ENCODE measurements at regions not wholly inside any gene's neighbourhood (a gene's known extent, or its start where the extent isn't known, plus 50 kb on each side); places are given as distances from the start of the nearest gene placed in this dataset.

GRCh38 chr7:28299556-28299955 lies 112.8 kb upstream of the CREB5 start:
- Histone ChIP-seq H3K36me3 (no peaks in the 10 kb centered on the region), H3K4me3 (no peak overlapping the region), H3K9me3 (replicated peaks in 1 of 11) (no peaks in the 10 kb centered on the region), H3K4me2 (no peak overlapping the region), H4K20me1 (no peaks in the 10 kb centered on the region), H3K9ac (no peak overlapping the region), H3K27me3 (no peaks in the 10 kb centered on the region), H3K27ac (no peak overlapping the region), H3K4me1 (peaks cover 0 to 11% (median 2%) of the 10 kb centered on the region in 10 experiments; a peak in 4 of 20 replicates)
- no peak for TF ChIP-seq Cebpa-rat (IDR thresholded peaks at IDR 0.05)

DNA sequence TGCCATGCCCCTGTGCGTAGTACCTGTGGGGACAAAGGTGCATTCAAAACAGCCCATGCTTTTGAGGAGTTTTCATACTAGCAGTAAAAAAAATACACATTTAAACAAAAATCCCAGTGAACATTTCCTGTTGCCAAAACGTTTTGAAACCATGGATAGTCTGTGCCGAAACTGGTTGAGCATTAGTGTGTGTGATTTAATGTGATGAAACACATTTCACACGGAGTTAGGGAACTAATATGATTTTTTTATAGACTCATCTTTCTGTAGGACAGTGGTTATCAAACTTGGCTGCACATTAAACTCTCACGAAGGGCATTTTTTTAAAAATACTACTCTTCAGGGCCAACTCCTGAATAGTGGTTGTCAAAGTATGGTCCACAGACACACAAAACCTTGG lies 111.8 kb upstream of the CREB5 start:
- peaks cover 0 to 11% (median 2%) of the 10 kb centered on the region in 10 experiments; a peak in 4 of 20 replicates for H3K4me1 ChIP-seq
- H3K27ac ChIP-seq, result no peak overlapping the region
- no peaks in the 10 kb centered on the region for H3K27me3 ChIP-seq
- H3K9ac ChIP-seq, result no peak overlapping the region
- H3K4me3 ChIP-seq, result no peak overlapping the region
- TF ChIP-seq Cebpa-rat (IDR thresholded peaks at IDR 0.05), result no peak
- no peaks in the 10 kb centered on the region for H3K9me3 ChIP-seq (replicated peaks in 1 of 11)
- H3K36me3 ChIP-seq, result no peaks in the 10 kb centered on the region
- no peak overlapping the region for H3K4me2 ChIP-seq
- no peaks in the 10 kb centered on the region for H4K20me1 ChIP-seq

DNA sequence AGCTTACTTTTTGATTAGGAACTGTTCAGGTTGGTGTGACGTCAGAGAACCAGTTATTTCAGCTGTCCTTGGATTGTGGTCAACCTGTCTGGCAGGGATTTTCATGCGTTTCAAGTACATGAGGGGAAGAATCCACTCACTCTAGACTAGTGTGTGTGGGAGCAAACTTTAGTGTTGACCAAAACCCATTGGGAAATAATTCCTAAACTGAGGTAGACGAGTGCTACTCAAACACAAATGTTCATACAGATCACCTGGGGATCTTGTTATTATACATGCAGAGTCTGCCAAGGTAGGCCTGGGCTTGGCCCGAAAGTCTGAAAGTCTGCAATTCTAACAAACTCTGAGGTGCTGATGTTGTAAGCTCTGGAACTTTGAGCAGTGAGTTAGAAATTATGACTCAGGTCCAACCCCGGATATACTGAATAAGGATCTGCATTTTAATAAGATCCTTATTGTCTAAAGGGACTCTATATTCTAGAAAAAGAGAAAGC lies 111.1 kb upstream of the CREB5 start:
- Histone ChIP-seq H3K9ac (no peak overlapping the region), H4K20me1 (no peaks in the 10 kb centered on the region), H3K36me3 (no peaks in the 10 kb centered on the region), H3K9me3 (replicated peaks in 1 of 11) (no peaks in the 10 kb centered on the region), H3K4me2 (no peak overlapping the region), H3K27me3 (no peaks in the 10 kb centered on the region), H3K4me3 (no peak overlapping the region), H3K27ac (no peak overlapping the region), H3K4me1 (peaks cover 0 to 11% (median 2%) of the 10 kb centered on the region in 10 experiments; a peak in 4 of 20 replicates)
- no peak for TF ChIP-seq Cebpa-rat (IDR thresholded peaks at IDR 0.05)

GRCh38 chr7:28304290-28304689 lies 108.0 kb upstream of the CREB5 start:
- Histone ChIP-seq H3K9me3 (replicated peaks in 1 of 11) (no peaks in the 10 kb centered on the region), H3K9ac (no peak overlapping the region), H3K36me3 (no peaks in the 10 kb centered on the region), H3K27me3 (no peaks in the 10 kb centered on the region), H3K27ac (no peak overlapping the region), H4K20me1 (no peaks in the 10 kb centered on the region), H3K4me1 (no peaks in the 10 kb centered on the region), H3K4me3 (no peak overlapping the region), H3K4me2 (no peak overlapping the region)
- TF ChIP-seq Cebpa-rat (IDR thresholded peaks at IDR 0.05), result no peak

- no peaks in the 10 kb centered on the region for H3K4me1 ChIP-seq
- H3K4me2 ChIP-seq, result no peak overlapping the region
- H3K9ac ChIP-seq, result no peak overlapping the region
- H3K27me3 ChIP-seq, result no peaks in the 10 kb centered on the region
- no peak overlapping the region for H3K27ac ChIP-seq
- H4K20me1 ChIP-seq, result no peaks in the 10 kb centered on the region
- no peaks in the 10 kb centered on the region for H3K36me3 ChIP-seq
- H3K4me3 ChIP-seq, result no peak overlapping the region
- no peaks in the 10 kb centered on the region for H3K9me3 ChIP-seq (replicated peaks in 1 of 11)
- no peak for TF ChIP-seq Cebpa-rat (IDR thresholded peaks at IDR 0.05)
Measured at GRCh38 chr7:28309704-28310459, 102.4 kb upstream of the CREB5 start.

- H3K4me1 ChIP-seq, result no peaks in the 10 kb centered on the region
- no peaks in the 10 kb centered on the region for H3K36me3 ChIP-seq
- H3K27ac ChIP-seq, result no peak overlapping the region
- H3K27me3 ChIP-seq, result no peaks in the 10 kb centered on the region
- H3K4me2 ChIP-seq, result no peak overlapping the region
- peak in 3 of 11 experiments; percentile 21 to 54 (median 52); a peak in 2 of 22 replicates for TF ChIP-seq Cebpa-rat (IDR thresholded peaks at IDR 0.05)
- H3K4me3 ChIP-seq, result no peak overlapping the region
- H3K9ac ChIP-seq, result no peak overlapping the region
- H3K9me3 ChIP-seq (replicated peaks in 1 of 11), result no peaks in the 10 kb centered on the region
- no peaks in the 10 kb centered on the region for H4K20me1 ChIP-seq
Measured at GRCh38 chr7:28310460-28310848, 101.9 kb upstream of the CREB5 start.

GRCh38 chr7:28311670-28312069 lies 100.6 kb upstream of the CREB5 start:
- Histone ChIP-seq H3K27ac (no peak overlapping the region), H3K9me3 (replicated peaks in 1 of 11) (no peaks in the 10 kb centered on the region), H3K36me3 (no peaks in the 10 kb centered on the region), H4K20me1 (no peaks in the 10 kb centered on the region), H3K4me1 (no peaks in the 10 kb centered on the region), H3K9ac (no peak overlapping the region), H3K4me2 (no peak overlapping the region), H3K27me3 (no peaks in the 10 kb centered on the region), H3K4me3 (no peak overlapping the region)
- TF ChIP-seq Cebpa-rat (IDR thresholded peaks at IDR 0.05), result no peak

- no peak overlapping the region for H3K27ac ChIP-seq
- no peaks in the 10 kb centered on the region for H3K36me3 ChIP-seq
- no peak for TF ChIP-seq Cebpa-rat (IDR thresholded peaks at IDR 0.05)
- H3K9ac ChIP-seq, result no peak overlapping the region
- H3K9me3 ChIP-seq (replicated peaks in 1 of 11), result no peaks in the 10 kb centered on the region
- no peaks in the 10 kb centered on the region for H3K27me3 ChIP-seq
- H3K4me3 ChIP-seq, result no peak overlapping the region
- H3K4me1 ChIP-seq, result no peaks in the 10 kb centered on the region
- H3K4me2 ChIP-seq, result no peak overlapping the region
- no peaks in the 10 kb centered on the region for H4K20me1 ChIP-seq
Measured at GRCh38 chr7:28312948-28313347, 99.4 kb upstream of the CREB5 start.

DNA sequence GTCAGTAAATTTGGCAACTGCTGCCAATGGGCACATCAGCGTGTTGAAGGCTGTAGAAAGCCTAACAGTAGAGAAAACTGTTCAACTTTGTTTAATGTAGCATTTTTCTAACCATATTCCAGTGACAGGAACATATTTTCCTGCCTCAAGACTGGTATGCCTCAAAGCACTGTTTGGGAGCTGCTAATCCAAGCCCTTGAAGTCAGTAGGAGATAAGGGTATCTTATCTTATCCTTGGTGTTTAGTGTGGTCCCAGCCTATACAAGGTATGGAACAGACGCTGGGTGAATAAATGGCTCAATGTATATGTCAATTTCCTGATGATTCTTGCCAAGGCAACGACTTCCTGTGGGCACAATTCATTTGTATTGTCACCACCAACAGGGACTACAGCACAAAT lies 97.5 kb upstream of the CREB5 start:
- Histone ChIP-seq H3K9me3 (replicated peaks in 1 of 11) (no peaks in the 10 kb centered on the region), H3K9ac (no peak overlapping the region), H3K4me2 (peak overlapping the region in 1 of 11 experiments; percentile 19; a peak in 1 of 22 replicates), H4K20me1 (no peaks in the 10 kb centered on the region), H3K36me3 (no peaks in the 10 kb centered on the region), H3K4me1 (no peaks in the 10 kb centered on the region), H3K4me3 (no peak overlapping the region), H3K27me3 (no peaks in the 10 kb centered on the region), H3K27ac (no peak overlapping the region)
- TF ChIP-seq Cebpa-rat (IDR thresholded peaks at IDR 0.05), result no peak

Data from BLaER1 treated with 17β-estradiol and CSF1 and Interleukin-3, amounts not matched to agents 10 nM and 100 nM (cell line).